ENCODE measurements at regions not wholly inside any gene's neighbourhood (a gene's known extent, or its start where the extent isn't known, plus 50 kb on each side); places are given as distances from the start of the nearest gene placed in this dataset.

DNA sequence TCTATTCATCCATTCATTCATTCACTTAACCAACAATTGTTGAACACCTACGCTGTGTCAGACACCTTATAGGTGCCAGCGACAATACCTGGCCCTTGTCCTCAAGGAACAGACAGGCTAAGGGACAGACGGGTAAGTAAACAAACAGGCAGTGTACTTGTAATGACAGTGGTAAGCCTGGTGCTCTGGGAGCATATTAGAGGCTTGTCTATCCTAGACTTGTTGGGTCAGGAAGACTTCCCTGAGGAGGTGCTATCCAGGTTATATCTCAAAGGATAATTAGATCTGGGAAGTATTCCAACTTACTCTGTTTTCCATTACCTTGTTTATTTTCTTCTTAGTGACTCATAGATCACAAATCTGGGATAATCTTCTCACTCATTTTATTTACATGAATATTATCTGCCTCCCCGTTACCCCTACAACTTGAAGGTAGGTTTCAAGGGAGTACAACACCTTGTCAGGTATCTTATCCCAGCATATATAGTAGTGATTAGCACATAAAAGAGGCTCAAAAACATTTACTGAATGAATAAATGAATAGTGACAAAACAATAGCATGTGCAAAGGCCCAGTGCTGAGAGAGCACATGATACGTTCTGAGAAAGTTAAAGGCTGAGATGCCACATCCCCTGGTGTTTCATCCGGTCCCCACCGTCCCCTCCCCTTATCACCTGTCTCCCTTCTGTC, 75.3 kb upstream of the NCAM1 start:
- no peak overlapping the region for H3K27ac ChIP-seq
- no peak overlapping the region for H3K4me2 ChIP-seq
- no peaks in the 10 kb centered on the region for H3K36me3 ChIP-seq (ENCODE audit: insufficient read depth)
- H3K4me3 ChIP-seq (IDR thresholded peaks at IDR 0.05; ENCODE audit: insufficient read depth, low read depth, low read length) = no peak overlapping the region
- H4K20me1 ChIP-seq (ENCODE audit: insufficient read depth) = no peaks in the 10 kb centered on the region
- no peaks in the 10 kb centered on the region for H3K4me1 ChIP-seq (ENCODE audit: low read depth, poor library complexity, severe bottlenecking)
- H3K79me2 ChIP-seq (ENCODE audit: insufficient read depth, low read depth) = no peaks in the 10 kb centered on the region
- TF ChIP-seq, protein P1, sequence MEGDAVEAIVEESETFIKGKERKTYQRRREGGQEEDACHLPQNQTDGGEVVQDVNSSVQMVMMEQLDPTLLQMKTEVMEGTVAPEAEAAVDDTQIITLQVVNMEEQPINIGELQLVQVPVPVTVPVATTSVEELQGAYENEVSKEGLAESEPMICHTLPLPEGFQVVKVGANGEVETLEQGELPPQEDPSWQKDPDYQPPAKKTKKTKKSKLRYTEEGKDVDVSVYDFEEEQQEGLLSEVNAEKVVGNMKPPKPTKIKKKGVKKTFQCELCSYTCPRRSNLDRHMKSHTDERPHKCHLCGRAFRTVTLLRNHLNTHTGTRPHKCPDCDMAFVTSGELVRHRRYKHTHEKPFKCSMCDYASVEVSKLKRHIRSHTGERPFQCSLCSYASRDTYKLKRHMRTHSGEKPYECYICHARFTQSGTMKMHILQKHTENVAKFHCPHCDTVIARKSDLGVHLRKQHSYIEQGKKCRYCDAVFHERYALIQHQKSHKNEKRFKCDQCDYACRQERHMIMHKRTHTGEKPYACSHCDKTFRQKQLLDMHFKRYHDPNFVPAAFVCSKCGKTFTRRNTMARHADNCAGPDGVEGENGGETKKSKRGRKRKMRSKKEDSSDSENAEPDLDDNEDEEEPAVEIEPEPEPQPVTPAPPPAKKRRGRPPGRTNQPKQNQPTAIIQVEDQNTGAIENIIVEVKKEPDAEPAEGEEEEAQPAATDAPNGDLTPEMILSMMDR (conservative IDR thresholded peaks at IDR 0.05; ENCODE audit: low read depth, low read length) = no peak
- H3K27me3 ChIP-seq (ENCODE audit: insufficient read depth, low read depth) = no peaks in the 10 kb centered on the region
- no peak overlapping the region for H3K9ac ChIP-seq
- H2AFZ ChIP-seq (ENCODE audit: low read depth) = no peak overlapping the region

DNA sequence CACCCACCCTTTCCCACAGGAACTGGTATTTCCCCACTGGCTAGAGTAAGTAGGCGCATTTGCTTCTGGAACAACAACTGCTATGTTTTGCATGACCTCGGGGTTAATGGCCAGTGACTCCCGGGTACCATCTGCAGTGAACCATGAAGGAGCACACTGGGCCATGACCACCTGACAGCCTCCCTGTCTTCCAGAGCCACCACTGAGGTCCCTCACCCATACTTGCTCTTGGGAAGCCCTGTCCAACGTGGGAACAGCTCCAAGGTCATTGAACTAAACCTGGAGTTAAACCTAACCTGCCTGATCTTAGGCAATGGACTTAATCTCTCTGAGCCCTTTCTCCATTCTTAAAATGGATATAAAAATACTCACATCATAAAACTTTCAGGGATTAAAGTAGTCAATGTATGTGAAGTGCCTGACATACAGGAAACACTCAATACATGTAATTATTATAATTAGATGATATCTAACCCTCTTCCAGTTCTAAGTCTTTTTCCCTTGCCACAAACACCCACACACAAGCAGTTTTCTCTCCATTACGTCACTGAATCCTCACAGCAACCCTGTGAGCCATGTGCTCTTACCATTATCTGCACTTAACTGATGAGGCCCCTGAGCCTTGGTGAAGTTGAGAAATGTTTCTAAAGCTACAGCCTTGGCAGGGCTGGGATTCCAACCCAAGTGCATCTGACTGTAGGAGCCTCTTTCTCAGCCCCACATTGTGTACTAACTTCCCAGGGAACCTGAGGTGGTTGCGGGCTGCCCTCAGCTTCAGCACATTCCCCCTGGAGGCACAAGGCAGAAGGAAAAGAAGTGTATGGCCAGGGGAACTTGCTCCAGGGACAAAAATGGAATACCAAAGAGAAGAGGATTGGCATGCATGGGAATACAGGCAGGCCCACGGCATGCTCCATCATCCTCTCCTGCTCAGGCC, 74.5 kb upstream of the NCAM1 start:
- no peak overlapping the region for H3K27ac ChIP-seq

DNA sequence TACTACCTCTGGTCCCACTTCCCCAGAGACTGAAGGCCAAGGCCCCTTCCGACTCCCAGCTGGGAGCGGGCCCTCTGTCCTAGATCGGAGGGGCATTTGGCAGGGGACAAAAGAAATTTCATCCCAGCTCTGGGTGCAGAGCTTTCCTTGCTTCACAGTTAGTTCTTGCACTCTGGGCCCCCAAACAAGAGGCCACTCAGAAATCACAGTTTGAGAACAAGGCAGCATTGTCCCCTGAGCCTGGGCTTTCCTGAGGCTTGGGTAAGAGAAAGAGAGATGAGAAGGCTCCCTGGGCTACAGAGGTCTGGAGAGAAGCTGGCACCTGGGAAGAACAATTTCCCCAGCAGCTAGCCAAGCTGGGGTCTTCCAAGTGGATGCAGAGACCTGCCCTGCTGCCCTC, 71.8 kb upstream of the NCAM1 start:
- Histone ChIP-seq H3K4me1 (ENCODE audit: low read depth, poor library complexity, severe bottlenecking) (no peaks in the 10 kb centered on the region), H2AFZ (ENCODE audit: low read depth) (no peak overlapping the region), H3K27me3 (ENCODE audit: insufficient read depth, low read depth) (no peaks in the 10 kb centered on the region), H3K9ac (no peak overlapping the region), H3K79me2 (ENCODE audit: insufficient read depth, low read depth) (no peaks in the 10 kb centered on the region), H3K4me2 (no peak overlapping the region), H3K36me3 (ENCODE audit: insufficient read depth) (no peaks in the 10 kb centered on the region), H3K4me3 (IDR thresholded peaks at IDR 0.05; ENCODE audit: insufficient read depth, low read depth, low read length) (no peak overlapping the region), H4K20me1 (ENCODE audit: insufficient read depth) (no peaks in the 10 kb centered on the region), H3K27ac (no peak overlapping the region)
- TF ChIP-seq, protein P1 (conservative IDR thresholded peaks at IDR 0.05; ENCODE audit: low read depth, low read length) = no peak

More for the DNA sequence above, 74.5 kb upstream of the NCAM1 start:
- Histone ChIP-seq H3K27me3 (ENCODE audit: insufficient read depth, low read depth) (no peaks in the 10 kb centered on the region), H3K4me3 (IDR thresholded peaks at IDR 0.05; ENCODE audit: insufficient read depth, low read depth, low read length) (no peak overlapping the region), H3K4me1 (ENCODE audit: low read depth, poor library complexity, severe bottlenecking) (no peaks in the 10 kb centered on the region), H3K4me2 (no peak overlapping the region), H3K9ac (no peak overlapping the region), H2AFZ (ENCODE audit: low read depth) (no peak overlapping the region), H4K20me1 (ENCODE audit: insufficient read depth) (no peaks in the 10 kb centered on the region), H3K79me2 (ENCODE audit: insufficient read depth, low read depth) (no peaks in the 10 kb centered on the region), H3K36me3 (ENCODE audit: insufficient read depth) (no peaks in the 10 kb centered on the region)
- TF ChIP-seq, protein P1 (conservative IDR thresholded peaks at IDR 0.05; ENCODE audit: low read depth, low read length) = no peak

DNA sequence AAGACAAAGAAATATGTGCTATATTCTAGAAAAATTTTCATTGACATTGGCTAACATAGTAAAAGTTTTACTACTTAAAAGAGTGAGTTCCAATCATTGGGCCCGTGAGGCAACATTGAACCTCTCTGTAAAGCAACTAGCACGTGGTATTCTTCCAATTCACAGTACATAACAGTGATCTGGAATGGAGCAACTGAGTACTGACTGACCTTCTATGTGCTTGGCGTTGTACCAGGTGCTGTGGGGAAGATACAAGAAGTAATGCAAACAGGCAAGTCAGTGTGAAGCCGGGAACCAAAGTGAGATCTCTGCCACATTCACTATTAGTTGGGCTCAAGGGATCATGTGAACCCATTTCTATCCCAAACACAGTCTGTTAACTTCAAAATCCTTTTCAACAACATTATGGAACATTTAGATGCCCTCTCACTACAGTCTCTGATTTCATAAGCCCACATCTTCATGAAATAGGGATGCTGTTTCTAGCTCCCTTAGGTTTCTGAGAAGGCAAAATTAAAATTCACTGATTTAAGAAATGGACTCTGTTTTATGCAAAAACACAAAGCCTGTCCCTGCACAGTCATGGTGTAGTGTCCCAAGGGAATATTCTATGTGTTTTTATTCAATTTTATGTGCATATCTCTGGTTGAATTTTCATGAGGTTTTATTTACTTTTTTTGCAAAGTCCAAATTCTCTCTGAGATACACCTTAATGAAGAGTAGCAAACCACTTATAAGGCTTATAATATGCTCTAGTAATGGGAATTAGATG, 61.8 kb upstream of the NCAM1 start:
- TF ChIP-seq, protein P1 (conservative IDR thresholded peaks at IDR 0.05; ENCODE audit: low read depth, low read length) = no peak

More for the DNA sequence above, 61.8 kb upstream of the NCAM1 start:
- Histone ChIP-seq H3K4me2 (no peak overlapping the region), H3K36me3 (ENCODE audit: insufficient read depth) (no peaks in the 10 kb centered on the region), H3K27me3 (ENCODE audit: insufficient read depth, low read depth) (no peaks in the 10 kb centered on the region), H3K9ac (no peak overlapping the region), H3K27ac (no peak overlapping the region), H3K79me2 (ENCODE audit: insufficient read depth, low read depth) (no peaks in the 10 kb centered on the region), H4K20me1 (ENCODE audit: insufficient read depth) (no peaks in the 10 kb centered on the region), H3K4me1 (ENCODE audit: low read depth, poor library complexity, severe bottlenecking) (no peaks in the 10 kb centered on the region), H2AFZ (ENCODE audit: low read depth) (no peak overlapping the region), H3K4me3 (IDR thresholded peaks at IDR 0.05; ENCODE audit: insufficient read depth, low read depth, low read length) (no peak overlapping the region)
